ENCODE measurements at regions not wholly inside any gene's neighbourhood (a gene's known extent, or its start where the extent isn't known, plus 50 kb on each side); places are given as distances from the start of the nearest gene placed in this dataset.

DNA sequence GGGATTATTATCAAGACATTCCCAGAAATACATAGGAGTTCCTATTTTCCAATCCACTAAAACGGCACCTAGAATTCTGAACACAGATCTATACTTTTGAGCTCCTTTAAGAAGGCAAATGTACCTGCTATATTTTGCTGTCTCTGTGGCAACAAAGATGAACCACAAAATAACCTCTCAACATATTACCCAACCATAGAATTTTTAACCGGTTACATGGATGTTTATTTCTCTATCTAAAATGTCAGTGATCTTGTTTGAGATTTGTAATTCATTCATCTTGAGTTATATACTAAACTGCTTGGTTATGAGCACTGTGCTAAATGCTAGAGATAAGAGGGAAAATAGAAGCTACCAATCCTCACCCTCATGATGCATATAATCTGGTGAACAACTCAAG is 117.5 kb upstream of the HMGCLL1 start:
- DNase-seq (ENCODE audit: low spot score), result no peak

GRCh38 chr6:55696041-55696440 is 117.0 kb upstream of the HMGCLL1 start:
- DNase-seq (ENCODE audit: low spot score), result no peak

DNA sequence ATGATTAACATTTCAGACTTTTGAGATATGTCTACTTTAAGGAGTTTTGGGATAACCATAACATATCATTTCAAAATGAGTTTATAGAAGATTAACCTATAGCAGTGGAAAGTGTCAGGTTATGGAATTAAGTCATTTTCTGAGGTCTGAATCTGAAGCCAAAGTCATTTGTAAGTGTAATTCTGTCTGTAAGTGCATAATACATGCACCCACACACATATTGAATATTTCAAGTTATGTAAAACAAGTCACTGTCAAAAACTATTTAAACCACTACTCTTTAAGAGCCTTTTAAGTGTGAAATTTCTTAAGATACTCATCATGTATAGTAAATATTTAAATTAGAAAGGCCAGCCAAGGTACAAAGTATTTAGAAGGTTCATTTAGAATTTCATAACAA is 115.8 kb upstream of the HMGCLL1 start:
- DNase-seq (ENCODE audit: low spot score), result no peak

DNA sequence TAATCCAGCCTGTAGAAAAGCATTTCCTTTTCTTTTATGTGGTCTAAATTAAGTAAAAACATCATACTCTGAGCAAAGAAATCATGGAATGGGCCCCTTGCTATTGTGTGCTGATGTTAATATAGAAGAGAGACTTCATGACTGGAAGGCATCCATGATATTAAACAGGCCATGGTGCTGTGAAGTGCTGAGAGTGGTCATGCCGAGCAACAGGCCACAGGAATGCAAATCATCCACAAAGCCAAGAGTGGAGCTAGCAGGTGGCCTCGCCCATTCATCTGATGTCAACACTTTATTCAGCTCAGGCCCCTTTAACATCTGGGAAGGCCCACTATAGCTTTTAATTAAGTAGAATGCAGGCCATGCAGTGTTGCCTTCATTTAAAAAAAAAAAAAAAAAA is 115.2 kb upstream of the HMGCLL1 start:
- DNase-seq (ENCODE audit: low spot score), result peak; percentile 20

GRCh38 chr6:55679503-55679902 is 100.5 kb upstream of the HMGCLL1 start:
- no peak for DNase-seq (ENCODE audit: low spot score)

- no peak for DNase-seq (ENCODE audit: low spot score)
Measured at GRCh38 chr6:55678330-55679224, 99.6 kb upstream of the HMGCLL1 start.

DNA sequence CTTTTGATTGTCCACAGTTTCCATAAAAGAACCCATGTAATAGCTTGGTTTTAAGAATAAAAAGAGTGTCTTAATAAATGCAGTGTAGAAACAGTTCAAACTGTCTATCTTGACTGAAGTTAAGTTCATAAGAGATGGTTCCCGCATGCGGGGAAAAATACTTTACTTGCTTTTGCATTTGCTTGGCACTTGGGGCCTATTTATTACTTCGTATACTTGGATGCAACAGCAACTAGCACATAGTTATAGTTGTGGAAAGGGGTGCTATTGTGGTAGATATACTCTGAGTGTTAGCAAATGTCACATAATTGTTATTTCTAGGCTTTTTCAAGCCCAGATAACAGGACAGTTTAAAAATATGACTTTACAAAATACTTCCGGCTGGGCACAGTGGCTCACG is 97.7 kb upstream of the HMGCLL1 start:
- DNase-seq (ENCODE audit: low spot score), result no peak

DNA sequence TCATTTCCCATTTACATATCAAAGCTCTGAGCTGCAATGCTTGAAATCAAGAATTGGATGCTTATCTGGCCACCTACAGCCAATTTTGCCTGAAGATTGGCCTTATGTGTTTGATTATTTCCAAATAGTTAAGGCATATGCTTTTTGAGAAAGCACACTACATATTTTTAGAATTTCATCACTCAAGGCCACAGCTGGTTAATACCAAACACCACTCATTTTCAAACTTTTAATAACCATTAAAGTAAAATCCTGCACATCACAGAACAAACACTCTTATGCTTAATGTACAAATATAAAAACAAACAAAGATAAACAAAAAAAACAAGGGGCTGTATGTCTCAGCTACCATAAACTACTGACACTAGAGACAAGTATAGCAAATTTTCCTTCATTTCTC is 96.9 kb upstream of the HMGCLL1 start:
- no peak for DNase-seq (ENCODE audit: low spot score)

DNA sequence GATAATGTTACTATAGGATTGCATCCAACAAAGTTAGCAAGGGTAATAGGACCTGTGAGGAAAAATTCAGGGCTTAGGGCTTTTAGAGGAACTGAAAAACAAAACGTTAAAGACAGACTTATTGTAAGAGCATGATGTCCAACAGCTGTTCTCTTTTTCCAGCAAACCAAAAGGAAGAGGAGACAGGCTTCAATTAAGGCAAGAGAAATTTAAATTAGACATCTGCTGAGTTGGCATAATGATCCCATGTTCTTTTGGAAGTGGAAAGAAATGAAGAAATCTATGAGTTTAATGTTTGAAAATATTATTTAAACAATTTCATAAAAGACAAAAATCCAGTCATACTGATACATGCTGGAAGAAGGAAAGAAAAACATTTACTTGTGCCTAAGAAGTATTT is 95.7 kb upstream of the HMGCLL1 start:
- DNase-seq (ENCODE audit: low spot score), result no peak

DNA sequence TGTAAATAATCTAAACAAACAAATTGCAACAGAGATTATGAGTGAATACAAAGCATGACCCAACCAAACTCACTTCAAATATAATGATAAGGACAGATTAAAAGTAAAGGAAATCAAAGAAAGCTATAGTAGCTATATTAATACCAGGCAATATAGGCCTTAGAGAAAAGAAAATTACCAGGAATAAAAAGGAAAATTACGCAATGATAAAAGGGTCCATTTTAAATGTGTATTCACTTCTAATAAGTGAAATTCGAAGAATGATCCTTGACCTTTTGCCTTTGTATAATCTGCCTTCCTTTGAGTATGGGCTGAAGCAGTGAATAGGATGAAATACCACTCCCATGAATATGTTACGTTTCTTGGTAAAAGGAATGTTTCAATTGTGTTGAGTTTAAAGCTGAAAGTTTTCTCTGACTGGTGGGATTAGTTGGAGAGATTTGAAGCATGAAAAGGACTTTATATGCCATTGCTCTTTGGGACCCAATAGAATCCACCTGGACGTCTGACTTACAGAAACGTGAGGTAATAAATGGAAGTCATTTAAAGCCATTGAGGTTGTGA is 91.9 kb upstream of the HMGCLL1 start:
- no peak for DNase-seq (ENCODE audit: low spot score)

- no peak for DNase-seq (ENCODE audit: low spot score)
Measured at GRCh38 chr6:55669028-55669427, 90.0 kb upstream of the HMGCLL1 start.

- no peak for DNase-seq (ENCODE audit: low spot score)
Measured at GRCh38 chr6:55668591-55668990, 89.6 kb upstream of the HMGCLL1 start.

- no peak for DNase-seq (ENCODE audit: low spot score)
Measured at GRCh38 chr6:55667341-55667740, 88.3 kb upstream of the HMGCLL1 start.

- no peak for DNase-seq (ENCODE audit: low spot score)
Measured at GRCh38 chr6:55666606-55667225, 87.7 kb upstream of the HMGCLL1 start.

DNA sequence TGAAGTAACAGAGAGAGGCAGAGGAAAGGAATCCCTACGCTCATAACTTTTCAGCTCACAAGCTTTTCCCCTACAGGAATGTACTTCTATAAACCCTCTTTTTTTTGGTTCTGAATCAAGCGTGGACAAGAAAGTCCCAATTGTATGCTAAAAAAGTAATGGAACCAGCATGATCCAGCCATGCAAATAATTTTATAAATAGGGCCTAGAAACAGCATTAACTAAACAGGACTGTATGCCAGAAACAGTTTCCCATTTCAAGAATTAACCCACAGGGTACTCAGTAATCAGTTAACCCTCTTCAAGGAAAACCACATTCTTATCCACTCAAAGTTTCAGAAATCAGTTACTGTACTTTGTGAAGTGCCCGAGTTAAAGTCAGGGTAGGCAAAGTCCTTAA is 87.0 kb upstream of the HMGCLL1 start:
- no peak for DNase-seq (ENCODE audit: low spot score)

- DNase-seq (ENCODE audit: low spot score), result no peak
Measured at GRCh38 chr6:55664591-55665587, 85.9 kb upstream of the HMGCLL1 start.

GRCh38 chr6:55663914-55664313 is 84.9 kb upstream of the HMGCLL1 start:
- DNase-seq (ENCODE audit: low spot score), result no peak

GRCh38 chr6:55659304-55659703 is 80.3 kb upstream of the HMGCLL1 start:
- no peak for DNase-seq (ENCODE audit: low spot score)

DNA sequence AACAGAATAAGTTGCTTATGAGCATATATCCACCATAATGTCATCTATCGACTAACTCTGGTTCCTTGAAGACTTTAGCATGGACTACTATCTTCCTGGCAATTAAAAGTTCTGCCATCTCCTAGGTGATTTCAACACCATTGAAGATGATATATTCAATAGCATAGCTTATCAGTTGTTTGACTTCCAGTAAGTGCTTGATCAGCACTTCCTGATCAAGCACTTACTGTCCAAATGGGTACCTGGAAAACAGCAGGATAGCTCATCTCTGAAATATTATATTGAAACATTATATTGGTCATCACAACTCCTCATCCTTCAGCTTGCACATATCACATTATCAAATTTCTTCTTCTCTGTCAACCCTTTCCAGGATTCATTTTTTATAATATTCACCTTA is 75.5 kb upstream of the HMGCLL1 start:
- DNase-seq (ENCODE audit: low spot score), result no peak

DNA sequence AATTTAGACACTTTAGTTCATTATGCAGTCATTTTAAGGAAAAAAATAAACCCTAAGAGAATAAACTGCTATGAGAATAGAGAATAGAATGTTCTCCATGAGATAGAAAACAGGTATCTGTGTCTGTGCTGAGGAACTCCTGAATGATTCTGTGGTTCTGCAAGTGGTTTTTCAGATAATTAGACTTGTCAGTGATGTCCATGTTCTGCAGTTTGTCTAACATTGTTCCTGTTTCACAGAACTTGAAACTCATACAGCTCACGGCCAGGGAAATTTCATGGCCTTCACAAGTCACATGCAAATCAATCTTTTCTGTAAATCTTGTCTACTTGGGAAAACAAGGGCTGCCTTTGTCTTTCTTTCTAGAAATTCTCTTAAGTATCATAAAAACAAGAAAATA is 73.4 kb upstream of the HMGCLL1 start:
- no peak for DNase-seq (ENCODE audit: low spot score)

DNA sequence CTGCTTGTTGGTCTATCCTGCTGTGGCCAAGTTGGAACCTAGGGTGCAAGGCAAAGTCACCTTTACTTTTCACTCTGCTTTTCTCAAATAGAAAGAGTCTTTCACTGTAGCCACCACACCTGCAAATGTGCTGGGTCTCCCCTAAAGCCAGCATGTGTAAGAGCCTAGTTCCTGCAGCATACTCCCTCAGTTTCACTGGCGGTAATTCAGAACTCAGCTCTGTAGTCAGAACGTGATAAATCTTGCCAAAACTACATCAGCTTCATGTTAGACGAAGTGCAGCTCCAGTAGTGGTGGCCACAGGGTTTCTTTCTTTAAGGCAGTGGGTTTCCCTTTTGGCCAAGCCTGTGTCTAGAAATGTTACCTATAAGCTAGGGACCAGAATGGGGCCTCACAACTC is 72.0 kb upstream of the HMGCLL1 start:
- DNase-seq (ENCODE audit: low spot score), result no peak

- no peak for DNase-seq (ENCODE audit: low spot score)
Measured at GRCh38 chr6:55643861-55644260, 64.9 kb upstream of the HMGCLL1 start.
